ENCODE measurements at regions not wholly inside any gene's neighbourhood (a gene's known extent, or its start where the extent isn't known, plus 50 kb on each side); places are given as distances from the start of the nearest gene placed in this dataset.

GRCh38 chr1:239725933-239726332 lies 339.6 kb downstream of the CHRM3 start:
- no peak overlapping the region for H3K4me3 Mint-ChIP-seq (ENCODE audit: low read depth, unreplicated experiment)
- CTCF ChIA-PET, result interaction anchor here (1.1 kb wide), 1 partner anchor 19 kb away, joined by 5 read pairs; no protein-coding TSS in a partner anchor
- H3K4me1 Mint-ChIP-seq (ENCODE audit: low read depth, unreplicated experiment), result peaks cover 12% of the 10 kb centered on the region
- BruUV-seq (replicated peaks), result no TSS peak
- no peak overlapping the region for H3K27ac Mint-ChIP-seq (ENCODE audit: unreplicated experiment)
- no peaks in the 10 kb centered on the region for H3K27me3 Mint-ChIP-seq (ENCODE audit: unreplicated experiment)
- no peak for TF ChIP-seq CTCF (IDR thresholded peaks at IDR 0.05; ENCODE audit: unreplicated experiment)
- DNase-seq, result no peak
- H3K9me3 Mint-ChIP-seq (ENCODE audit: low read depth, unreplicated experiment), result no peaks in the 10 kb centered on the region
- H3K36me3 Mint-ChIP-seq (ENCODE audit: insufficient read depth, unreplicated experiment), result no peaks in the 10 kb centered on the region
- intact Hi-C loops (cut with micrococcal nuclease; ENCODE audit: unreplicated experiment), result no loop called here

GRCh38 chr1:239730378-239730777 lies 344.0 kb downstream of the CHRM3 start:
- Mint-ChIP-seq H3K36me3 (ENCODE audit: insufficient read depth, unreplicated experiment) (no peaks in the 10 kb centered on the region), H3K27ac (ENCODE audit: unreplicated experiment) (no peak overlapping the region), H3K4me3 (ENCODE audit: low read depth, unreplicated experiment) (no peak overlapping the region), H3K4me1 (ENCODE audit: low read depth, unreplicated experiment) (no peaks in the 10 kb centered on the region), H3K9me3 (ENCODE audit: low read depth, unreplicated experiment) (no peaks in the 10 kb centered on the region), H3K27me3 (ENCODE audit: unreplicated experiment) (no peaks in the 10 kb centered on the region)
- intact Hi-C loops (cut with micrococcal nuclease; ENCODE audit: unreplicated experiment), result no loop called here
- no peak for DNase-seq
- BruUV-seq (replicated peaks), result no TSS peak
- TF ChIP-seq CTCF (IDR thresholded peaks at IDR 0.05; ENCODE audit: unreplicated experiment), result no peak
- CTCF ChIA-PET, result no interaction called here

GRCh38 chr1:239731082-239731748 lies 344.8 kb downstream of the CHRM3 start:
- Mint-ChIP-seq H3K36me3 (ENCODE audit: insufficient read depth, unreplicated experiment) (no peaks in the 10 kb centered on the region), H3K4me3 (ENCODE audit: low read depth, unreplicated experiment) (no peak overlapping the region), H3K27me3 (ENCODE audit: unreplicated experiment) (no peaks in the 10 kb centered on the region), H3K27ac (ENCODE audit: unreplicated experiment) (no peak overlapping the region), H3K4me1 (ENCODE audit: low read depth, unreplicated experiment) (no peaks in the 10 kb centered on the region), H3K9me3 (ENCODE audit: low read depth, unreplicated experiment) (no peaks in the 10 kb centered on the region)
- intact Hi-C loops (cut with micrococcal nuclease; ENCODE audit: unreplicated experiment), result no loop called here
- no peak for DNase-seq
- no peak for TF ChIP-seq CTCF (IDR thresholded peaks at IDR 0.05; ENCODE audit: unreplicated experiment)
- BruUV-seq (replicated peaks), result no TSS peak
- CTCF ChIA-PET, result no interaction called here

GRCh38 chr1:239732770-239733169 lies 346.4 kb downstream of the CHRM3 start:
- CTCF ChIA-PET, result no interaction called here
- no peak for TF ChIP-seq CTCF (IDR thresholded peaks at IDR 0.05; ENCODE audit: unreplicated experiment)
- no peak overlapping the region for H3K27ac Mint-ChIP-seq (ENCODE audit: unreplicated experiment)
- DNase-seq, result no peak
- H3K4me1 Mint-ChIP-seq (ENCODE audit: low read depth, unreplicated experiment), result no peaks in the 10 kb centered on the region
- no peaks in the 10 kb centered on the region for H3K36me3 Mint-ChIP-seq (ENCODE audit: insufficient read depth, unreplicated experiment)
- peaks cover 5% of the 10 kb centered on the region for H3K27me3 Mint-ChIP-seq (ENCODE audit: unreplicated experiment)
- no TSS peak for BruUV-seq (replicated peaks)
- intact Hi-C loops (cut with micrococcal nuclease; ENCODE audit: unreplicated experiment), result no loop called here
- H3K9me3 Mint-ChIP-seq (ENCODE audit: low read depth, unreplicated experiment), result no peaks in the 10 kb centered on the region
- H3K4me3 Mint-ChIP-seq (ENCODE audit: low read depth, unreplicated experiment), result no peak overlapping the region
